Skeletal muscle satellite cell (primary cell): ENCODE measurements at regions not wholly inside any gene's neighbourhood (a gene's known extent, or its start where the extent isn't known, plus 50 kb on each side); places are given as distances from the start of the nearest gene placed in this dataset.

Experiments
- H3K27me3 ChIP-seq: 2 replicates; pipeline ENCODE4 v1.7.0; 2013; ENCODE audit warnings: low read length; ENCODE audit not compliant: control insufficient read depth, insufficient read depth
- H3K36me3 ChIP-seq: 2 replicates; pipeline ENCODE4 v1.7.0; 2013; ENCODE audit warnings: mild to moderate bottlenecking, control low read depth, low read length; ENCODE audit not compliant: insufficient read depth
- H3K4me1 ChIP-seq: 2 replicates; pipeline ENCODE4 v1.7.0; 2013; ENCODE audit warnings: low read length; ENCODE audit not compliant: control insufficient read depth, insufficient read depth
- H3K4me2 ChIP-seq: 2 replicates; pipeline ENCODE4 v1.7.0; 2013; ENCODE audit warnings: mild to moderate bottlenecking, low read length
- H3K4me3 ChIP-seq: 2 replicates; pipeline ENCODE4 v1.7.0; 2013; ENCODE audit warnings: low read length
- H3K9ac ChIP-seq: 2 replicates; pipeline ENCODE4 v1.7.0; 2013; ENCODE audit warnings: mild to moderate bottlenecking, low read depth, low read length, moderate library complexity
- H3K9me3 ChIP-seq: replicated peaks from 2 replicates; pipeline ENCODE4 v1.7.0; 2013; ENCODE audit warnings: mild to moderate bottlenecking, control low read depth, low read length

DNA sequence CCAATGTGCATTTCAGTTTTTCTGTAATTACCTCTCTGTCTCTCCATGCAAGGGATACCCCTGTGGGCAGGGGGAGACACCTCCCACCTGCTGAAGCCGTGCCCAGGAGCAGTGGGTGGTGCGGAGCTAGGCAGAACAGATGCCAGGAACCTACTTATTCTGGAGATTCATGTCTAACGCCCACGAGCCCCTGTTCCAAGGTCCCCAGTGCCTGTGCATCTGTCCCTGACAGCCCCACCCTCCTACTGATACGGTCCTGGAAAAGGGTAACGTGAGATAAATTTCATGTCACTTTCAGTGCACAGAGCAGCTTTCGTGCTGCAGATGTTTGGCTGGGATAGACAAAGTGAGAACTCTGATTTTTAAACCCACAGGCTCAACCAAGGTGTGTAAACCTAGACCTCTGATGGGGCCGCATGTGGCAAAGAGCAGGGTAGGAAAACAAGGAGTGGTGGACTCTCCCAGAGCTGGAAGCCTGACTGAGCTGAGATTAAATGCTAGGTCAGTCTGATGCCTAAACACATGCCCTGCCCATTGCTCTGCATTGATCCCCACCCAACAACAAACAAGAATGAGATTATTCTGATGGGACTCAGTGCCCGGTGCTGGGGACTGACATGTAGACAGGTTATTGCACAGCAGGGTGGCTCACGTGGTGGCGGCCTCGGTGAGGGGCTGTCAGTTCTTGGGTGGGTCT lies 123.6 kb upstream of the GDF10 start:
- peaks cover 4% of the 10 kb centered on the region for H3K27me3 ChIP-seq
- no peak overlapping the region for H3K9ac ChIP-seq
- H3K4me1 ChIP-seq, result no peaks in the 10 kb centered on the region
- H3K9me3 ChIP-seq, result no peaks in the 10 kb centered on the region
- no peak overlapping the region for H3K4me3 ChIP-seq
- H3K36me3 ChIP-seq, result no peaks in the 10 kb centered on the region
- H3K4me2 ChIP-seq, result no peak overlapping the region

DNA sequence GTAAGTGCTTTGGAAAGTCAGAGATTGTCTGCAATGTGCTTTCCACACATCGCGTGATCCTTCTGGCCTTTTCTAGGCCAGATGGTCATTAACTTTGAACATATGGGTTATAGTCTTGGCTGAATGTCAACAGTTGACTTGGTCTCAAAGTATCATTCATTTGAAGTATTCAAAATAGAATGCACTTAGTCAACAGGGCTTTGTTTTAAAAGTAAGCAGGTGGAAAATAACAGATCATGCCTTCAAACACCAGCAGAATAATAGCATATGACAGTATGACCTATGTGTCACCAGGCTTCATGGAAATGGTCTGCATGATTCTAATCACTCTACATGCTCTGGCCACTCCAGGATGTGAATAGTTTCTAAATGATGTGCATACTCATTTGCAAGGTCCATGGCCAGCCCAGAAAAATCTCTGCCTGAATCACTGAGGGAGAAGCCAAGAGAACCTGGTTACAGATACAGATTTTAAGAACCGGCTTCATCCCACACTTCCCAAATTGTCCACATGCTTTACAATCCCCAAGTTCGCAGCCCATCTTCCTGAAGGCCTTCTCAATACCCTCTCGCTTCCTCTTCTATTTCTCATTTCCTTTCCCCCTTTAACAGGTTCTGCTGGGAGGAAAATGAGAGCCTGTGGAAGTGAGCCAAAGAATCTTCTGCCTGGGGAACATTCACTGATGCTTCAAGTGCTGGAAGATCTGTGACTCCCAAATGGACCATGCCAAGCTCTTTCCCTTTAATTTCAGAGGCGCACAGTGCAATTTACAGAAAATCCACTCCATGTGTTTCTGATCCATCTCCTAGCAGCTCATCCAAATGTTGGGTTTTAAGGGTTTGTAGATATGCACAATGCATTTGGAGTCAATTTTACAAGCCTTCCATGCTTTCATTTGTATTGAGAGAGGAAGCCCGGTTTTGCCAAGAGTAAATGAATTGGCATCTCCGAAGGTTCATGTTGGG lies 122.8 kb upstream of the GDF10 start:
- Histone ChIP-seq H3K4me2 (no peak overlapping the region), H3K4me1 (no peaks in the 10 kb centered on the region), H3K36me3 (no peaks in the 10 kb centered on the region), H3K4me3 (no peak overlapping the region), H3K27me3 (peaks cover 4% of the 10 kb centered on the region), H3K9ac (no peak overlapping the region), H3K9me3 (no peaks in the 10 kb centered on the region)

DNA sequence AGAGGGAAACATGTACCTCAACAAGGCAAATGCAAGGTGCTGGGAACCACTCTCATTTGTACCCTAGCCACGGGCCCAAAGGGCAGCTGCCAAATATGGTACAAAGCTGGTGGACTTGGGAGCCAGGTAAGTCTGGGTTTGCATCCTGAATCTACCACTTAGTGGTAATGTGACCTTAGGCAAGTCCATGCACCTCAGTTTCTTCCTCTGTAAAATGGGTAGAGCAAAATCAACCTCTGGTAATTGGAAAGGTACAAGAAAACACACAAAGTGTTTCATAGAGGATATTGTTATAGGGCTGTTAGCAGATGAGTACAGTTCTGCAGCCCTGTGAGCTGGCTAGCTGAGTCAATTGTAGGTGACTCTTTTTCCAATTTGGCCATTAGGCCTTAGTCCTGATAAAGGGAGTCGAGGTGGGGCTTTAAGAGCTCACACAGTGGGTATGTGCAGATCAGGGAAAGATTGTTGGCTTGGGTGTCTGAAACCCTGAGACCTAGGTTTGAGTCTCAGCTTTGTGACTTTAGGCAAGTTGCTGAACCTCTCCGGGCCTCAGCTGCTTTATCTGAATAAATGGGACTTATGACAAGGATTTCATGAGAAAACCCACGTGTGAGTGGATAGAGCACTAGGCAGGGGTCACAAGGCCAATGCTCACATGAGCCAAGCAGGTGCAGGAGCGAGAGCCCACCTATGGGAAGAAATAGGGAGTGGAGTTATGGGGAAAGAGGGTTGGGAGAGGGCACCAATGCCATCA lies 121.3 kb upstream of the GDF10 start:
- no peak overlapping the region for H3K9ac ChIP-seq
- H3K36me3 ChIP-seq, result no peaks in the 10 kb centered on the region
- no peak overlapping the region for H3K4me2 ChIP-seq
- no peaks in the 10 kb centered on the region for H3K9me3 ChIP-seq
- H3K27me3 ChIP-seq, result peaks cover 4% of the 10 kb centered on the region
- no peaks in the 10 kb centered on the region for H3K4me1 ChIP-seq
- H3K4me3 ChIP-seq, result no peak overlapping the region

DNA sequence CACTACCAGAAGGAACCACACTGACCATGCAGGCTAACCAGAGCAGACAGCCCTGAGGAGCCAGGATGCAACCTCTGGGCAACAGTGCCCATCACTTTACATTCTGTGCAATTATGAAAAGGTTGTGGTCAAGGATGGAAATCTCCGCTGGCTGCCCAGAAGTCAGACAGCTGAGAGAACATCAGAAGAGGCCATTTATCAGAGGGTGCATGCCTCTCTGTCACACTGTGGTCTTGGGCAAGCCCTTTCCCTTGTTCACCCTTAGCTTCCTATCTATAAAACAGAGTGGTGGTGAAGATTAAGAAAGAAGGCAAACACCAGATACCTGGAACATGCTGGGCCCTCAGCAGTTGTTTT lies 120.7 kb upstream of the GDF10 start:
- Histone ChIP-seq H3K9ac (no peak overlapping the region), H3K4me2 (no peak overlapping the region), H3K4me3 (no peak overlapping the region), H3K27me3 (peaks cover 4% of the 10 kb centered on the region), H3K9me3 (no peaks in the 10 kb centered on the region), H3K36me3 (no peaks in the 10 kb centered on the region), H3K4me1 (no peaks in the 10 kb centered on the region)

DNA sequence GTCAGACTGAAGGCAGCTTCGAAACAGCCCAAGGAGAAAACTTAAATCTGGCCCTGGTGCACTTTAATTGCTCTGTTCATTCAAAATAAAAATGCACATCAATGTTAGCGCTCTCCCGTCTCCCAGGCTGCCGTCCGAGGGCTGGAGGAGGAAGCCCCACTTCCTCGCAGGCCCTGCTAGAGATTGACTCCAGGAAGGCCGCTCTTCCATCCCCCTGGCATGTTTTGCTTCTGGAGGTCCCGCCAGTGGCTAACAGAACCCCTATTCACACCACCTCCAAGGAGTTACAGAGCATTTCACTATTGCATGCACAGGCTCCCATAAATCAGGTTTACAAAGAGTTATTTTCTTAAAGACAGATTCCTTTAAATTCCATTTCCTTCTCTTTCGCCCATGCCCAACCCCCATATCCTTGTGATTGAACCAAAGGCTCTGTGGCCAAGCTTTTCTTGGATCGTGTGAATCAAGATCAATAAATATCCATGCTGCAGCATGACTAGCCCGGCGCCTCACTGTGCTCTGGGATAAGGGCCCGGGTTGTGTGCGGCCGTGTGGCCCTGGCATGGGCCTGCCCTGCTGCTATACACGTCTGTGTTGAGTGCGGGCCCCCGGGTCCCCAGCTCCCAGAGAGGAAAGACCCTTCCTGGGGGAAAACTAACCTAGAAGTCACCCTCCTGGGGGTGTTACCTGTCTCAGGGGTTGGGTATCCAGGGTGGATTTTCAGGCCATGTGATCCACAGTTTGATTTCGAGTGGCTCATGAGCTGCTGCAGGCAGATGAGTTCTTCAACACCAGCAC lies 118.7 kb upstream of the GDF10 start:
- peaks cover 4% of the 10 kb centered on the region for H3K27me3 ChIP-seq
- H3K9me3 ChIP-seq, result no peaks in the 10 kb centered on the region
- H3K9ac ChIP-seq, result no peak overlapping the region
- no peaks in the 10 kb centered on the region for H3K4me1 ChIP-seq
- H3K4me3 ChIP-seq, result no peak overlapping the region
- H3K36me3 ChIP-seq, result no peaks in the 10 kb centered on the region
- H3K4me2 ChIP-seq, result no peak overlapping the region

DNA sequence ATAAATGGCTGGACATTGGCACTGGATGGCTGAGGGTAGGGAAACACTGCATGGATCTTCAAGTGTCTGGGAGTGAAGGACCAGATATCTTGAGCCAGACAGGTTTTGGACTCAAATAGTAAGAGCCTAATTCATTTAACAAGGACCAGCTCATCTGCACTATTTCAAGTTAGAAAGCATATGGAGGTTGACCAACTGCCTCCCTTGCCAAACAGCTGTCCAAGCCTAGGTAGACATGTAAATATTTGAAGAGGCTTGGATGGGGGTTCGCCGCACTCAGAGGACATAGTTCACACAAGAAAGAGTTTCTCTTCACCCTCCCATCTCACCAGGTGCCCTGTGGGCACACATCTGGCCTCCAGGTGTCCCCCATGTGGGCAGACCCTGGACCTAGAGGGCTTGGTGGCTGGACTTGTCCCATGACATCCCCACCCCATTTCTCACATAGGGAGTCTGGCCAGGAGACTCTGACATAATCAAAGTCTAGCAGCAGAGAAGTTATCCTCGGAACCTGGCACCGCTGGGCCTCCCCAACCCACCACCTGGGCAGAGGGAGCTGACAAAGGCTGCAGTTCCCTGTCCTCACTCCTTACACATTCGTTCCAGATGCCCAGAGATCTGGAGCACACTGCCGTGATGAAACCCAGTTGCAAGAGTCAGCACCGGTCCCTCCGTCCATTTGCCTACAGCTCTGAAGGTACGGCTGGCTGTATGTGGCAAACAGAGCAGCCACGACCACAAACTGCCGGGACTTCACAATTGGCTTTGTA lies 116.9 kb upstream of the GDF10 start:
- Histone ChIP-seq H3K9ac (no peak overlapping the region), H3K4me3 (no peak overlapping the region), H3K4me2 (no peak overlapping the region), H3K36me3 (no peaks in the 10 kb centered on the region), H3K27me3 (peaks cover 3% of the 10 kb centered on the region), H3K9me3 (no peaks in the 10 kb centered on the region), H3K4me1 (no peaks in the 10 kb centered on the region)

DNA sequence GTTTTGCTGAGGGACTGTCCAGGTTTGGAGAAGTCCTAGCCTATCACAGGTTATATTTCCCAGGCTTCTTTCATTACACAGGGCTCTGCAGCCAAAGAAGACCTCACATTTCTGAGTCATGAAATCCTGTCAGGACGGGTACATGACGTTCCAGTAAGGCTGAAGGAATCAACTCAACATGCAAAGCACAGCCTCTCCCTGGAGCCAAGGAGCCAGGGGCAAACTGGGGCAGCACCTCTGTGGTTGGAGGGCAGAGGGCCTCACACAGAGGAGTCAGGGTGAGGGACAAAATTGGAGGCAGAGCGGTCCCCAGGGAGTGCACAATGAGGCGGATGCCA lies 116.3 kb upstream of the GDF10 start:
- Histone ChIP-seq H3K27me3 (no peaks in the 10 kb centered on the region), H3K9me3 (no peaks in the 10 kb centered on the region), H3K4me3 (no peak overlapping the region), H3K4me1 (no peaks in the 10 kb centered on the region), H3K9ac (no peak overlapping the region), H3K36me3 (no peaks in the 10 kb centered on the region), H3K4me2 (no peak overlapping the region)

DNA sequence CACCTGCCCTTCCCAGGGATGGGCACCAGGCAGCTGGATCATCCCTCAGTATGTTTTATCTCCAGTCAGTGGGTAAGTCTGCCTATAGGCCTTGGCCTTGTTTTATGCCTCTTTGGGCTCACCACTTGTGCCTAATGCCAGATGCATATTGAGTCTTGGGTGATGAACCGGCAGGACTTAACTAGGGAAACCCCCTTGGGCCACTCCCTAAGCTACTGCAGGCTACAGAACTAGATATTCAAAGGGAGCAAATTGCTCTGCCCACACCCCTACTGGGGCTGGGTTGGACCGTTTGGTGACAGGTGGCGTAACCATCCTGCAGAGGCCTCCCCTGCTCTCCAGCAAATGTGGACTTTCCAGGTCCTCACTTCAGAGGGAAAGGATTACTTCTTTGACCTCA lies 115.7 kb upstream of the GDF10 start:
- H3K4me2 ChIP-seq, result no peak overlapping the region
- H3K9ac ChIP-seq, result no peak overlapping the region
- H3K36me3 ChIP-seq, result no peaks in the 10 kb centered on the region
- H3K9me3 ChIP-seq, result no peaks in the 10 kb centered on the region
- H3K27me3 ChIP-seq, result no peaks in the 10 kb centered on the region
- H3K4me3 ChIP-seq, result no peak overlapping the region
- H3K4me1 ChIP-seq, result no peaks in the 10 kb centered on the region

DNA sequence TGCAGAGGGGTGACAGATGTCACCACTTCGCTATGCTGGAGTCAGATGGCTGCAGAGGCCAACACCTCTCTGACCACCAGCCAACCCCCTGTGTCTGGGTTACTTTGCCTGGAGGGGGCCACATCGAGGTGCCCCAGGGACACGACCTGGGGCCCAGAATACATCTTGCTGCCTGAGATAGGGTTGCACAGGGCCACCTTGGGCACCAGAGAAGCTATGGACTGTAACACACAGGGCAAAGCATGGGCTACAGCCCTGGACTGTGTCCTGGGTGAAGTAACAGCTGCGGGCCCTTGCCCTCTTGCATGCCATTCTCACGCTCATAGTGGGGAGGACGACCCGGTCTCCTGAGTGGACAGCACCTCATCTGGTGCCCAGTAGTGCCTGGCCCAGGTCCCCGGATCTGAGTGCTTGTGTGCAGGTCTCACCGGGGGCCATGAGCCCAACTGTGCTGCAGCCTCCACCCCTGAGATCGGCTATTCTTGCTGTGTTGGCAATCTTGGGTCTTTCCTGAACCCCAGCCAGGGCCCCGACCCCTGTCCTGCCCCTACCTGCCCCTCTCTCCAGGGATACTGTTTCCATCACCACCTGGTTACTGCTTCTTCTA lies 115.2 kb upstream of the GDF10 start:
- Histone ChIP-seq H3K9ac (no peak overlapping the region), H3K9me3 (no peaks in the 10 kb centered on the region), H3K27me3 (no peaks in the 10 kb centered on the region)

DNA sequence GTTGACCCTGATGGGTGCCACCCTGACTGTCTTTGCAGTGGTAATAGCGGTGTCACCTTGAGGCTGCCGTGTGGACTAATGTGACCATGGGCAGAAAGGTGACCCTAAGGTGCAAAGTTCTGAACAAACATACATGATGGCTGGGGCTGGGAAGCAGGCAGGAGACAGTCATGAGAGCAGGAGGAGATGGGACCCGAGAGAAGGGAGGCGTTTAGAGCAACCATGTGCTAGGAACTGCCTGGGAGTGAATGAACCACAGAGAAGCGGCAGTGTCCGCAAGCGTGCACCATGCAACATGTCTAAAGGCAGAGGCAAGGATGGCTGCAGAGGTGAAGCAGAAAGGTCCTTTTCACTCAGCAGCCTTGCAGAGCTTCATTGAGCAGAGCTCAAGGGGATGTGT lies 113.1 kb upstream of the GDF10 start:
- Histone ChIP-seq H3K36me3 (no peaks in the 10 kb centered on the region), H3K9me3 (no peaks in the 10 kb centered on the region), H3K27me3 (no peaks in the 10 kb centered on the region), H3K4me1 (no peaks in the 10 kb centered on the region), H3K4me2 (no peak overlapping the region), H3K4me3 (no peak overlapping the region), H3K9ac (no peak overlapping the region)

More for the DNA sequence above, 115.2 kb upstream of the GDF10 start:
- H3K4me2 ChIP-seq, result no peak overlapping the region
- H3K4me3 ChIP-seq, result no peak overlapping the region
- H3K4me1 ChIP-seq, result no peaks in the 10 kb centered on the region
- no peaks in the 10 kb centered on the region for H3K36me3 ChIP-seq
